ENCODE measurements at regions not wholly inside any gene's neighbourhood (a gene's known extent, or its start where the extent isn't known, plus 50 kb on each side); places are given as distances from the start of the nearest gene placed in this dataset.
"Not testable (repeated sequence)": the region's sequence is repeated elsewhere in the genome, so short reads cannot be mapped to it uniquely, and the experiment has no call there.

DNA sequence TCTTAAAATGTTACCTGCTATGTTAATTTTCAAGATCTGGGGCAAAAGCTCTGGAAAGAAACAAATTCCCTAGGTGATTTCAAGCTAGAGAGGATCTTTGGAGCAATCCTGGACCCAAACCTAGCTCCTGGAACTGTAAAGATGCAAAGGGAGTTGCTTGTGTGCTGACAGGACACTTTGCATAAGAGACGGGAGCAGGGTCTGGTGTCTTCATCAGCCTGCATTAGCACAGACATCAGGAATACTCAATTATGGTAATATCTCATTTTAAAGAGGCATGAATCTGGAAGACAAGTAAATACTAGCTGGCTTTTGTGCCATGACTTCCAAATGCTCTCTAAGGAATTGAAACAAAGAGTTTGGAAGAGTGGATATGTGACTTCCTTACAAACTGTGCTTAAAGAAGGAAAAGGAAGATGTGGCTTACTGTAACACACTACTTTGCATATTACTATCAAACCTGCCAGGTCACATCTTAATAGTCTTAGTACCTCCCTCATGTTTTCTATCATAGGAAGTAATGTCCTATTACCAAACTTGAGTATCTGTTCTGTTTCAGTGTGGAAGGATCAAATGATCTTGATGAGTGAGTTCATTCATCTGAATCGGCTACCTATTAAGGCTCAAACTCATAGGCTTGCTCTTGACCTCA lies 193.4 kb downstream of the ALDH8A1 start:
- in situ Hi-C loops (cut with HindIII; ENCODE audit: low pct_unique_long_range_greater_than_20kb, low sequenced_read_pairs), result no loop called here
- DNase-seq (ENCODE audit: low read depth, low spot score), result no peak

GRCh38 chr6:134754013-134754690 lies 195.7 kb downstream of the ALDH8A1 start:
- in situ Hi-C loops (cut with HindIII; ENCODE audit: low pct_unique_long_range_greater_than_20kb, low sequenced_read_pairs), result no loop called here
- DNase-seq (ENCODE audit: low read depth, low spot score), result no peak

DNA sequence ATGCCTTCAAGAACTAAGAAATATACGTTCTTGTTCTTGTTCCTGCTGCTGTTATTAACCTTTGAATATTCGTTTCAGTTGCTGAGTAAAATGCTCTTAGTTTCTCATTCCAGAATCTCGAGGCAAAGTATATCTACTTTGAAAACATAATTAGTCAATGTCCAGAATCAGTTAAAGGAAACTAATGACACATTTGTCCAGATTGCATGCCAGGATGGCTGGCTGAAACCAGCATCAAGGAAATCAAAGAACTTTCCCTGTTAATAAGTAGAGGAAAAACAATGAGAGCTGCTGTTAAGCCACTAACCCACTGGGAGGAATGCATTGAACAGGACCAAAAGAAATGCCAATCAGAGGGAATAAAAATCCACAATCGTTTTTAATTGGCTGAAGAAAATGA lies 196.9 kb downstream of the ALDH8A1 start:
- in situ Hi-C loops (cut with HindIII; ENCODE audit: low pct_unique_long_range_greater_than_20kb, low sequenced_read_pairs), result no loop called here
- DNase-seq (ENCODE audit: low read depth, low spot score), result peak; percentile 17

- in situ Hi-C loops (cut with HindIII; ENCODE audit: low pct_unique_long_range_greater_than_20kb, low sequenced_read_pairs), result no loop called here
- DNase-seq (ENCODE audit: low read depth, low spot score), result no peak
These were observed 197.5 kb downstream of the ALDH8A1 start for GRCh38 chr6:134752445-134752844.

- in situ Hi-C loops (cut with HindIII; ENCODE audit: low pct_unique_long_range_greater_than_20kb, low sequenced_read_pairs), result no loop called here
- DNase-seq (ENCODE audit: low read depth, low spot score), result no peak
These were observed 199.2 kb downstream of the ALDH8A1 start for GRCh38 chr6:134750669-134751068.

DNA sequence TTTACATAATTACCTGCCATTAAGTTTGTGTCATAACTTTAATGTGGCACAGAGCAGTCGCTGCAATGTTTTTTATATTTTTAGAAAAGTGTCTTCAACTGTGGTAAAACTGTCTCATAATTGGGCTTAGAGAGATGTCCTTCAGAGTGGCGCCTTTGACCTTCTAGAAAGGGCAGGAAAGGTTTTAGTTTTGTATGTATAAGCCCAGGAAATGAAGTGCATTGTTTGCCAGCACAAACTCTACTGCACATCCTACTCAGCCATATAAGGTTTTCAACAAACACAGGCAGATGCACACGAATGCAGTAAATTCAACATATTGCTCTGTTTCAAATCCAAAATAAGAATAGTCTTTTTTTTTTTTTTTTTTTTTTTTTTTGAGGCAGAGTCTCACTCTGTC lies 201.4 kb downstream of the ALDH8A1 start:
- DNase-seq (ENCODE audit: low read depth, low spot score), result no peak
- in situ Hi-C loops (cut with HindIII; ENCODE audit: low pct_unique_long_range_greater_than_20kb, low sequenced_read_pairs), result no loop called here

- in situ Hi-C loops (cut with HindIII; ENCODE audit: low pct_unique_long_range_greater_than_20kb, low sequenced_read_pairs); DNase-seq (ENCODE audit: low read depth, low spot score): not testable (repeated sequence)
These were observed 202.7 kb downstream of the ALDH8A1 start for GRCh38 chr6:134747197-134747596.

- peak; percentile 22 for DNase-seq (ENCODE audit: low read depth, low spot score)
- in situ Hi-C loops (cut with HindIII; ENCODE audit: low pct_unique_long_range_greater_than_20kb, low sequenced_read_pairs), result no loop called here
These were observed 203.8 kb downstream of the ALDH8A1 start for GRCh38 chr6:134746140-134746539.

DNA sequence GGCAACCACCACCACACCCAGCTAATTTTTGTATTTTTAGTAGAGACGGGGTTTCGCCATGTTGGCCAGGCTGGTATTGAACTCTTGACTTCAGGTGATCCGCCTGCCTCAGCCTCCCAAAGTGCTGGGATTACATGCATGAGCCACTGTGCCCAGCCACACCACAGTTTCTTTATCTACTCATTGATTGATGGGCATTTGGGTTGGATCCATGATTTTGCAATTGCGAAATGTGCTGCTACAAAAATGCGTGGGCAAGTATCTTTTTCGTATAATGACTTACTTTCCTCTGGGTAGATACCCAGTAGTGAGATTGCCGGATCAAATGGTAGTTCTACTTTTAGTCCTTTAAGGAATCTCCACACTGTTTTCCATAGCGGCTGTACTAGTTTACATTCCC lies 204.7 kb downstream of the ALDH8A1 start:
- DNase-seq (ENCODE audit: low read depth, low spot score); in situ Hi-C loops (cut with HindIII; ENCODE audit: low pct_unique_long_range_greater_than_20kb, low sequenced_read_pairs): not testable (repeated sequence)

DNA sequence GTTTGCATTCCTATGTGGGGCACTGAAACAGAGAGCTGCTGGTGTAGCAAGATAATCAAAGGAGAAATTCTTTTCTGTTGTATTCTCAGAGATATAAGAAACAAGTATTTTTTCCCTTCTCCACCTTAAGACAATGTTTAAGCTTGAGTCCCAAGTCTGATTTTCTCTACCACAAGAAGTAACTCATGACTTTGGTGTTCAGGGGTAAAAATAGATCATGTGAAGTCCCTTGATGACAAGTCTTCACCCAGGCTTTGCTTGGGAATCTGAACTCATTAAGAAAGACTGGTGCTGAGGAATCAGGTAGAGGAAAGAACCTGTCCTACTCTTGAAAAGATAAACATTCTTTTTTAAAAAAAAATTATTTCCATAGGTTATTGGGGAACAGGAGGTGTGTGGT lies 205.6 kb downstream of the ALDH8A1 start:
- DNase-seq (ENCODE audit: low read depth, low spot score), result peak; percentile 29
- in situ Hi-C loops (cut with HindIII; ENCODE audit: low pct_unique_long_range_greater_than_20kb, low sequenced_read_pairs), result no loop called here

- in situ Hi-C loops (cut with HindIII; ENCODE audit: low pct_unique_long_range_greater_than_20kb, low sequenced_read_pairs), result no loop called here
- no peak for DNase-seq (ENCODE audit: low read depth, low spot score)
These were observed 208.7 kb downstream of the ALDH8A1 start for GRCh38 chr6:134741200-134741536.

GRCh38 chr6:134740473-134741199 lies 209.3 kb downstream of the ALDH8A1 start:
- no peak for DNase-seq (ENCODE audit: low read depth, low spot score)

GRCh38 chr6:134740027-134740373 lies 209.9 kb downstream of the ALDH8A1 start:
- in situ Hi-C loops (cut with HindIII; ENCODE audit: low pct_unique_long_range_greater_than_20kb, low sequenced_read_pairs), result no loop called here
- no peak for DNase-seq (ENCODE audit: low read depth, low spot score)

More at GRCh38 chr6:134740473-134741199, 209.3 kb downstream of the ALDH8A1 start:
- in situ Hi-C loops (cut with HindIII; ENCODE audit: low pct_unique_long_range_greater_than_20kb, low sequenced_read_pairs), result no loop called here

GRCh38 chr6:134739299-134740026 lies 210.4 kb downstream of the ALDH8A1 start:
- DNase-seq (ENCODE audit: low read depth, low spot score), result no peak
- in situ Hi-C loops (cut with HindIII; ENCODE audit: low pct_unique_long_range_greater_than_20kb, low sequenced_read_pairs), result no loop called here

DNA sequence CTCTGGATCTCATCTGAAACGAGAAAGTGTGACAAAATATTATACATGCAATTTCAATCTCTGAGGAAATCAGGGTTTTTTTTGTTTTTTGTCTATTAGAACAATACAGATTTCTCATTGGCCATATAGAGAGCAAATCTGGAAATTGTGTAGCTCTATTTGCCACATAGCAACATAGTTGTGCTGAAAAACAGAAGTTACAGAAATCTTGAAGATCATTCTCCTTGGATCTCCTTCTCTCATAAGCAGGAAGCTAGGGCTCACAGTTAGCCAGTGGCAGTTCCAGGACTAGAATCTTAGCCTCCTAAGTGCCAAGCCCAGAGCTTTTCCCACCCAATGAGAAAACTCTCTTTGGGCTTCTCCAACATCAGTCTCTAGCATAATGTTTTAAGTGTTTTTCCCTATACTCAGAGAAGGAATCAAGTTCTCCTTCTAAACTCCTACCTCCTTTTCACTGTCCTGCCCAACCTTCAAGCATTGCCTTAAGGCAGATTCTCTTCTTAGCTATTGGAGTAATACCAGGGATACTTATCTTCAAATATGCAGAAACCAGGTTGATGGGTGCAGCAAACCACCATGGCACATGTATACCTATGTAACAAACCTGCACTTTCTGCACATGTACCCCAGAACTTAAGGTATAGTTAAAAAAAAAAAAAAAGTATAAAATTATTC lies 211.6 kb downstream of the ALDH8A1 start:
- in situ Hi-C loops (cut with HindIII; ENCODE audit: low pct_unique_long_range_greater_than_20kb, low sequenced_read_pairs), result no loop called here
- no peak for DNase-seq (ENCODE audit: low read depth, low spot score)

GRCh38 chr6:134735461-134735860 lies 214.4 kb downstream of the ALDH8A1 start:
- in situ Hi-C loops (cut with HindIII; ENCODE audit: low pct_unique_long_range_greater_than_20kb, low sequenced_read_pairs), result no loop called here
- no peak for DNase-seq (ENCODE audit: low read depth, low spot score)

GRCh38 chr6:134734312-134734869 lies 215.5 kb downstream of the ALDH8A1 start:
- in situ Hi-C loops (cut with HindIII; ENCODE audit: low pct_unique_long_range_greater_than_20kb, low sequenced_read_pairs), result no loop called here
- no peak for DNase-seq (ENCODE audit: low read depth, low spot score)

DNA sequence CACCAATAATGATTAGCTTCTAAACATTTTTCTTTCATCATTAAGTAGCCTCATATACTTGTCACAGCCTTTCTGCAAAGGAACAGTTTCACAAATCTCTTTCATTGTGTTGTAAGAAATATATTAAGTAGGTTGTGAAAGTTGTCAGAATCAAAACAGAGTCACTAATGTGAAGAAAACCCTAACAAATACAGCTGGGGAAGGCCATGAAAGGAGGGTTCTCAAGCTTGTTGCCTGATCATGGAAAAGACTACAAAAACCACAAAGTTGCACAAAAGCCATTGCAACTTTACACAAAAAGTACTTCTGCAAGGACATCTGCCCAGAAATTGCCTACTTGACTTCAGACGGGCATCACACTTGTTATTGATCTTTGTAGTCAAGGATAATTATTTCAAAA lies 216.1 kb downstream of the ALDH8A1 start:
- in situ Hi-C loops (cut with HindIII; ENCODE audit: low pct_unique_long_range_greater_than_20kb, low sequenced_read_pairs), result no loop called here

More for the DNA sequence above, 216.1 kb downstream of the ALDH8A1 start:
- no peak for DNase-seq (ENCODE audit: low read depth, low spot score)

Data from SK-MEL-5 (cell line).